Right lobe of liver (tissue), 6 donors: ENCODE measurements at regions not wholly inside any gene's neighbourhood (a gene's known extent, or its start where the extent isn't known, plus 50 kb on each side); places are given as distances from the start of the nearest gene placed in this dataset.

Experiments
- ATAC-seq, 4 donors: fragments of 200-7000 bp; cut with Tn5 transposase; one replicate each; pipeline ENCODE4 v1.9.1; 2020; ENCODE audit warnings: mild to moderate bottlenecking in 4 of 4, moderate library complexity in 4 of 4
- DNase-seq, 3 donors: peaks; one replicate each; pipeline ENCODE4 v3.0.0-alpha.2; 2020
- H3K27ac ChIP-seq, 3 donors: fragments of 200-600 bp; one replicate each; pipeline ENCODE4 v1.8.0; 2022
- H3K27me3 ChIP-seq, 2 donors: fragments of 200-600 bp; one replicate each; pipeline ENCODE4 v1.8.0; 2022
- H3K36me3 ChIP-seq, 4 donors: fragments of 200-600 bp; sonication (generic) in 1 of 4; one replicate each; pipeline versions ENCODE4 v1.5.1 to v1.8.0; 2017 to 2022; ENCODE audit warnings: control low read depth in 1 of 4
- H3K4me1 ChIP-seq, 4 donors: fragments of 200-600 bp; sonication (generic) in 1 of 4; one replicate each; pipeline versions ENCODE4 v1.5.1 to v1.8.0; 2017 to 2022; ENCODE audit warnings: control low read depth in 1 of 4
- H3K4me3 ChIP-seq, 3 donors: fragments of 200-600 bp; one replicate each; pipeline ENCODE4 v1.8.0; 2022
- H3K9me3 ChIP-seq, 4 donors: fragments of 200-600 bp; sonication (generic) in 1 of 4; one replicate each; pipeline versions ENCODE4 v1.5.1 to v1.8.0; 2017 to 2022; ENCODE audit warnings: control low read depth in 1 of 4
- CTCF ChIP-seq, 4 donors: fragments of 200-600 bp in 3 of 4; fragments of 450-650 bp in 1 of 4; IDR thresholded peaks; one replicate each; pipeline versions ENCODE4 v1.5.1 to v1.8.0; 2016 to 2022; ENCODE audit warnings: antibody characterized with exemption in 4 of 4, mild to moderate bottlenecking in 2 of 4
- POLR2A ChIP-seq: fragments of 450-650 bp; IDR thresholded peaks from one replicate; pipeline ENCODE4 v1.6.1; 2017; ENCODE audit warnings: antibody characterized with exemption, mild to moderate bottlenecking
- WGBS: methylation state at CpG from one replicate; pipeline ENCODE4 v1.1.6; 2018; ENCODE audit warnings: low coverage, low lambda C conversion rate; ENCODE audit not compliant: insufficient coverage; ENCODE audit errors: missing lambda C conversion rate; 5-methylcytosine and 5-hydroxymethylcytosine counted together
- intact Hi-C, 2 donors: fragments of 100-400 bp; cut with DNase I; formaldehyde crosslinking; loops; one replicate each; pipeline versions ENCODE4 v1.11.2 to v1.14.1; 2022
- donor health status: DM: no; HTN: yes; CAD: no.
- donor health status: DM: no; HTN: no; CAD: no.
- donor health status: DM: no; HTN: no; CAD: no.
- donor health status: DM: no; HTN: yes; CAD: no.
- donor health status: DM: no; HTN: yes; CAD: no.

GRCh38 chr13:112204346-112205327 lies 137.7 kb downstream of the SOX1 start:
- H3K27me3 ChIP-seq = no peaks in the 10 kb centered on the region
- H3K4me1 ChIP-seq = no peaks in the 10 kb centered on the region
- H3K9me3 ChIP-seq = peaks cover 0 to 3% (median 0%) of the 10 kb centered on the region in 4 donors
- TF ChIP-seq CTCF (IDR thresholded peaks at IDR 0.05) = no peak
- no peak for TF ChIP-seq POLR2A
- peak overlapping the region in 2 of 3 donors; percentile 12 to 19 for H3K4me3 ChIP-seq
- WGBS = 14% methylated on average over 21 of the region's 33 CpGs
- intact Hi-C loops = no loop called here
- H3K36me3 ChIP-seq = no peaks in the 10 kb centered on the region
- H3K27ac ChIP-seq = peak overlapping the region in 1 of 3 donors; percentile 7
- DNase-seq = no peak
- ATAC-seq = peak; percentile 76 to 83 (median 78)

DNA sequence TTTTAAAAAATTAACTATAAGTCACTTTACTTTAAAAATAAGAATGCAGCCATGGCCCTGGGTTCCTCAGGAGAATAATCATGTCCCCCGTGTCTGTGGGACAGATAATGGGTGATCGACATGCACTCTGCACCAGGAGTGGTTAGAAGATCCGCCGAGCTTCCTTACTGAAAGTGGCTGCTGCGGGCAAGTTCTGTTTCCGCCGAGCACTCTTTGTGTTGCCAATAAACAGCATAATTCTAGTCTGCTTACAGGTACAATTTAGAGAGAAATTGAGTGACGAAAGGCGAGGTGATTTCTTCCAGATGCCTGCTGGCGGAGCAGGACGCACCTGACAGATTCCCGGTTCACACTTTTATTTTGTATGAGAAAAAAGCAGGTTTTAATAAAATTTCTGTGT lies 139.0 kb downstream of the SOX1 start:
- ATAC-seq = peak in 1 of 4 donors; percentile 59
- no peak for DNase-seq
- Histone ChIP-seq H3K9me3 (peaks cover 0 to 3% (median 0%) of the 10 kb centered on the region in 4 donors), H3K4me1 (no peaks in the 10 kb centered on the region), H3K27me3 (no peaks in the 10 kb centered on the region), H3K4me3 (no peak overlapping the region), H3K27ac (no peak overlapping the region), H3K36me3 (no peaks in the 10 kb centered on the region)
- WGBS = 61% methylated on average over 12 of the region's 12 CpGs
- no peak for TF ChIP-seq POLR2A
- no peak for TF ChIP-seq CTCF (IDR thresholded peaks at IDR 0.05)
- intact Hi-C loops = no loop called here

DNA sequence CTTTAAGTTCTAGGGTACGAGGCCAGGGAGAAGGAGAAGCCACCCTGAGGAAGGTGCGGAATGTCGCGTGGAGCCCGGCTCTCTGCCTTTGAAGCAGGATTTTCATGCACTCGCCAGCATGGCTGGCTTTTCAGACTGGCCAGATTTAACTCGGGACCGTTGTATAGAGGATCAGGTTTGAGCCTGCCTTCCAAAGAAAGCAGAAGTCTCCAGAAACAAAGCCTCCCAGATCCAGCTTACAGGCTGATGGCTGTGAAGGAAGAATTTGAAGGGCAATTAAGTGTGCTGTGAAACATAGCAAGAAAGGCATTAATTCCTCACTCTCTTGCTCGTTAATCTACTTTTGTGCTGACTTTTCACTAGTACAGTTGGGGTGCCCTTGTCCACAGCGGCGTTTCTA lies 140.2 kb downstream of the SOX1 start:
- WGBS = 59% methylated on average over 11 of the region's 11 CpGs
- ATAC-seq = no peak
- no peaks in the 10 kb centered on the region for H3K27me3 ChIP-seq
- H3K27ac ChIP-seq = no peak overlapping the region
- H3K4me3 ChIP-seq = no peak overlapping the region
- no peak for DNase-seq
- no peaks in the 10 kb centered on the region for H3K4me1 ChIP-seq
- peaks cover 0 to 3% (median 0%) of the 10 kb centered on the region in 4 donors for H3K9me3 ChIP-seq
- no peak for TF ChIP-seq CTCF (IDR thresholded peaks at IDR 0.05)
- TF ChIP-seq POLR2A = no peak
- H3K36me3 ChIP-seq = no peaks in the 10 kb centered on the region
- intact Hi-C loops = no loop called here

DNA sequence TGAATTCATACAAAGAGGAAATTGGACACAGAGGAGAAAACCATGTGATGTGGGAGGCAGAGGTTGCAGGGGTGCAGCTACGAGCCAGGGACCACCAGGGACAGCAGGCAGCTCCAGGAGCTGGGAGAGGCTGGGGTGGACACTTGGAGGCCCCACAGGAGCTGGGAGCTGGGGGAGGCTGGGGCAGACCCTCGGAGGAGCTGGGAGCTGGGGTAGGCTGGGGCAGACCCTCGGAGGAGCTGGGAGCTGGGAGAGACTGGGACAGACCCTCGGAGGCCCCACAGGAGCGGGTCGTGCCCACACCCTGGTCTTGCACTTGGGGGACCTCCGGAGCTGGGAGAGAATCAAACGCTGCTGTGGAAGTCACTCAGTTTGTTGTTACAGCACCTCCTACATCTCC lies 141.7 kb downstream of the SOX1 start:
- no peak overlapping the region for H3K27ac ChIP-seq
- intact Hi-C loops = no loop called here
- peaks cover 0 to 3% (median 0%) of the 10 kb centered on the region in 4 donors for H3K9me3 ChIP-seq
- 62% methylated on average over 4 of the region's 8 CpGs for WGBS
- TF ChIP-seq POLR2A (no peak), CTCF (IDR thresholded peaks at IDR 0.05) (no peak)
- peaks cover 0 to 11% (median under 1%) of the 10 kb centered on the region in 4 donors for H3K4me1 ChIP-seq
- no peak for DNase-seq
- no peak for ATAC-seq
- no peak overlapping the region for H3K4me3 ChIP-seq
- H3K27me3 ChIP-seq = no peaks in the 10 kb centered on the region
- no peaks in the 10 kb centered on the region for H3K36me3 ChIP-seq
